ENCODE measurements at regions not wholly inside any gene's neighbourhood (a gene's known extent, or its start where the extent isn't known, plus 50 kb on each side); places are given as distances from the start of the nearest gene placed in this dataset.

GRCh38 chr9:86763791-86764190 lies 183.5 kb downstream of the GAS1 start:
- TF ChIP-seq CTCF (IDR thresholded peaks at IDR 0.05; ENCODE audit: insufficient read depth, low read length, poor library complexity, severe bottlenecking) = no peak
- no peak for TF ChIP-seq EZH2phosphoT487 (conservative IDR thresholded peaks at IDR 0.05; ENCODE audit: low read length)
- H3K79me2 ChIP-seq (ENCODE audit: insufficient read depth, low read length) = no peaks in the 10 kb centered on the region

GRCh38 chr9:86757382-86757720 lies 190.0 kb downstream of the GAS1 start:
- H3F3A ChIP-seq (ENCODE audit: insufficient read depth) = no peaks in the 10 kb centered on the region
- TF ChIP-seq CTCF (IDR thresholded peaks at IDR 0.05; ENCODE audit: insufficient read depth, low read length, poor library complexity, severe bottlenecking) = no peak
- TF ChIP-seq EZH2phosphoT487 (conservative IDR thresholded peaks at IDR 0.05; ENCODE audit: low read length) = no peak
- H3K36me3 ChIP-seq (ENCODE audit: low read length) = no peaks in the 10 kb centered on the region
- no peak overlapping the region for H2AFZ ChIP-seq (ENCODE audit: low read depth, low read length, severe bottlenecking)
- H3K27me3 ChIP-seq (ENCODE audit: low read length) = no peaks in the 10 kb centered on the region
- no peaks in the 10 kb centered on the region for H3K79me2 ChIP-seq (ENCODE audit: insufficient read depth, low read length)
- H3K9me3 ChIP-seq (ENCODE audit: insufficient read depth, low read length) = no peaks in the 10 kb centered on the region
- H3K4me3 ChIP-seq (ENCODE audit: insufficient read depth, low read length, poor library complexity, severe bottlenecking) = no peak overlapping the region
- H3K9me2 ChIP-seq (replicated peaks; ENCODE audit: insufficient read depth, low read length) = no peaks in the 10 kb centered on the region
- no peak overlapping the region for H3K4me2 ChIP-seq (ENCODE audit: low read depth, low read length, poor library complexity, severe bottlenecking)
- H3K9ac ChIP-seq (ENCODE audit: low read length) = no peak overlapping the region
- H4K20me1 ChIP-seq (ENCODE audit: low read depth, low read length) = no peaks in the 10 kb centered on the region
- H3K27ac ChIP-seq (ENCODE audit: low read depth, low read length) = no peak overlapping the region

More at GRCh38 chr9:86763791-86764190, 183.5 kb downstream of the GAS1 start:
- H3K4me2 ChIP-seq (ENCODE audit: low read depth, low read length, poor library complexity, severe bottlenecking) = no peak overlapping the region
- H4K20me1 ChIP-seq (ENCODE audit: low read depth, low read length) = no peaks in the 10 kb centered on the region
- no peaks in the 10 kb centered on the region for H3K9me2 ChIP-seq (replicated peaks; ENCODE audit: insufficient read depth, low read length)
- no peak overlapping the region for H3K9ac ChIP-seq (ENCODE audit: low read length)
- no peaks in the 10 kb centered on the region for H3K27me3 ChIP-seq (ENCODE audit: low read length)
- no peak overlapping the region for H3K27ac ChIP-seq (ENCODE audit: low read depth, low read length)
- H3K4me3 ChIP-seq (ENCODE audit: insufficient read depth, low read length, poor library complexity, severe bottlenecking) = no peak overlapping the region
- H3K9me3 ChIP-seq (ENCODE audit: insufficient read depth, low read length) = no peaks in the 10 kb centered on the region
- H3K36me3 ChIP-seq (ENCODE audit: low read length) = no peaks in the 10 kb centered on the region
- no peak overlapping the region for H2AFZ ChIP-seq (ENCODE audit: low read depth, low read length, severe bottlenecking)
- no peaks in the 10 kb centered on the region for H3F3A ChIP-seq (ENCODE audit: insufficient read depth)

GRCh38 chr9:86756576-86757381 lies 190.5 kb downstream of the GAS1 start:
- no peaks in the 10 kb centered on the region for H3K9me3 ChIP-seq (ENCODE audit: insufficient read depth, low read length)
- H3F3A ChIP-seq (ENCODE audit: insufficient read depth) = no peaks in the 10 kb centered on the region
- no peaks in the 10 kb centered on the region for H3K9me2 ChIP-seq (replicated peaks; ENCODE audit: insufficient read depth, low read length)
- no peak overlapping the region for H3K27ac ChIP-seq (ENCODE audit: low read depth, low read length)
- no peak overlapping the region for H3K9ac ChIP-seq (ENCODE audit: low read length)
- no peak overlapping the region for H3K4me2 ChIP-seq (ENCODE audit: low read depth, low read length, poor library complexity, severe bottlenecking)
- no peaks in the 10 kb centered on the region for H3K79me2 ChIP-seq (ENCODE audit: insufficient read depth, low read length)
- H3K36me3 ChIP-seq (ENCODE audit: low read length) = no peaks in the 10 kb centered on the region
- H4K20me1 ChIP-seq (ENCODE audit: low read depth, low read length) = no peaks in the 10 kb centered on the region
- H2AFZ ChIP-seq (ENCODE audit: low read depth, low read length, severe bottlenecking) = no peak overlapping the region
- TF ChIP-seq EZH2phosphoT487 (conservative IDR thresholded peaks at IDR 0.05; ENCODE audit: low read length) (no peak), CTCF (IDR thresholded peaks at IDR 0.05; ENCODE audit: insufficient read depth, low read length, poor library complexity, severe bottlenecking) (no peak)
- H3K27me3 ChIP-seq (ENCODE audit: low read length) = no peaks in the 10 kb centered on the region
- H3K4me3 ChIP-seq (ENCODE audit: insufficient read depth, low read length, poor library complexity, severe bottlenecking) = no peak overlapping the region
